Neuron (in vitro differentiated cells): ENCODE measurements at regions not wholly inside any gene's neighbourhood (a gene's known extent, or its start where the extent isn't known, plus 50 kb on each side); places are given as distances from the start of the nearest gene placed in this dataset.

Source experiments
- H2AFZ ChIP-seq: one replicate; pipeline ENCODE4 v1.6.1; 2013; ENCODE audit warnings: low read depth, mild to moderate bottlenecking, inconsistent platforms, low read length, moderate library complexity
- H3K27me3 ChIP-seq: one replicate; pipeline ENCODE4 v1.6.1; 2013; ENCODE audit warnings: low read length; ENCODE audit not compliant: insufficient read depth
- H3K36me3 ChIP-seq: one replicate; pipeline ENCODE4 v1.6.1; 2013; ENCODE audit warnings: low read length; ENCODE audit not compliant: insufficient read depth
- H3K4me1 ChIP-seq: one replicate; pipeline ENCODE4 v1.6.1; 2013; ENCODE audit warnings: low read length; ENCODE audit not compliant: insufficient read depth
- H3K4me3 ChIP-seq: 2 replicates; pipeline ENCODE4 v1.5.1; 2013; ENCODE audit warnings: mild to moderate bottlenecking, low read length, moderate library complexity
- H3K9me3 ChIP-seq: one replicate; pipeline ENCODE4 v1.6.1; 2013; ENCODE audit warnings: low read length

DNA sequence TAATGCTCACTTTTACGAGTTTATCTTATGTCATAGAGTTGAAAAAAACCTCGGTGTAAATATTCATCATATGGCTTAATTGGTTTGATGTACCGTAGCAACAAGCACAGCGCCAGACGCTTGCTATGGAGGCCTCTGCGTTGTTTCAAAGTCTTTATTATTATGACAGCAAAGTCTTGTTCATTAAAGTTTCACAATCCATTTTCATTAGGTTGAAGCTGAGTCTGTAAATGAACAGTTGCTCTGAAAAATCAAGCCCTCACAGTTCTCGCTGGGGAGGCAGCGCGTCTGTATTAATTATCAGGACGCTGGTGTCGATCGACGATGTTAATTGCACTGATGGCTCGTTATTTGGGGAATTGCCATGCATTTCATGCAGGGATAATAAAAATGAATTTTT, 185.6 kb downstream of the INSC start:
- Histone ChIP-seq H2AFZ (no peak overlapping the region), H3K4me3 (no peak overlapping the region), H3K27me3 (no peaks in the 10 kb centered on the region), H3K4me1 (no peaks in the 10 kb centered on the region), H3K9me3 (no peaks in the 10 kb centered on the region), H3K36me3 (no peaks in the 10 kb centered on the region)

DNA sequence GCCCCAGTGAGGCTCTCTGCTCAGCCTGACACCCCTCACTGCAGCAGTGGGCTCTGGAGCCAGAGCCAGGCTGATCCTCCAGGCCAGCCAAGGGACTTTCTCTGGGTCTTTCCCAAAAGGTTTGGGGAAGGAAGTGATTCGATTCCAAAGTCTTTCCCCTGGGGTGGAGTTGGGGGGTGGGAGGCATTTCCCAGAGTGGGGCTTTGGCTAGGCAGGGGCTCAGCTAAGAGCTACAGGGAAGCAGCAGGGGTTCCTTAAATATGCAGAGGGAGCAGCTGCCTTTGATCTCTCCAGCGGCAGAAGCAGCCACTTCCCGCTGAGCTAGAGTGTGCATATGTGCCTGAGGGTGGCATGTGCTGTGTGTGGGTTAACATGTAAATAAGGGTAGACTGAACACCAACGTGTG, 192.9 kb downstream of the INSC start:
- Histone ChIP-seq H3K9me3 (no peaks in the 10 kb centered on the region), H2AFZ (no peak overlapping the region), H3K36me3 (no peaks in the 10 kb centered on the region), H3K27me3 (no peaks in the 10 kb centered on the region), H3K4me3 (no peak overlapping the region), H3K4me1 (no peaks in the 10 kb centered on the region)

DNA sequence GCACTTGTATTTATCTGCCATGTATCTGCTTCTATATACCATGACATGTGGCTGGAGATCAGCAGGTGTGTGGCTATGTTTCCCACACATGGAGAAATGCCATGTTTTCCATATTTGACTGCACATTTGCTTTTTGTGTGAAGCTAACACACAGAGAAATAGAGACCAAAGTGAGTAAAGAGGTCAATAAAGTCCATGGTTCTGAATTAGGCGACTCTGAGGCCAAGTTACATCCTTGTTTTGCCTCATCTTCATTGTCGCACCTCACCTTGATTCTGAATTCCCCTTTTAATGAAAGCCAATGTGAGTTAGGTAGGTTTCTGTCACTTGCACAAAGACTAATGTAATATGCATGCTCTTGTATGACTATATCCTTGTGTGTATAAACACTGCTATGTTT, 194.1 kb downstream of the INSC start:
- Histone ChIP-seq H3K4me1 (no peaks in the 10 kb centered on the region), H3K4me3 (no peak overlapping the region), H3K9me3 (no peaks in the 10 kb centered on the region), H3K27me3 (no peaks in the 10 kb centered on the region), H3K36me3 (no peaks in the 10 kb centered on the region), H2AFZ (no peak overlapping the region)

DNA sequence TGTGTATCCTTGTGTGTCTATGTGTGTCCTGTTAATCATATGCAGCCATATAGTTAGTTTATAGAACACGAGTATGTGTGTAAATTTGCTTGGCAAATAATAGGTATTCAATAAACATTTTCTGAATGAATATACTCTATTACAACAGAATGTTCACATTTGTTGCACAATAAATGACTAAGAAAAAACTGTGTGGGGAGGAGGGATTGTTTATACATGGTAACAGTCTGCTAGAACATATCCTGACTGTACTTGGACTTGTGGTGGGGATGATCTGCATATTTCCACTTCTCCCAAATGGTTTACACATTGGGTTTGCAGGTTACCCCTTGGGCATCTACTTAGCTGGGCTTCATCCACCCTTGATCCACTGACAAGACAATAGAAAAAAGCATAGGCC, 194.6 kb downstream of the INSC start:
- H3K4me3 ChIP-seq = no peak overlapping the region
- H2AFZ ChIP-seq = no peak overlapping the region
- no peaks in the 10 kb centered on the region for H3K9me3 ChIP-seq
- no peaks in the 10 kb centered on the region for H3K4me1 ChIP-seq
- H3K27me3 ChIP-seq = no peaks in the 10 kb centered on the region
- no peaks in the 10 kb centered on the region for H3K36me3 ChIP-seq

DNA sequence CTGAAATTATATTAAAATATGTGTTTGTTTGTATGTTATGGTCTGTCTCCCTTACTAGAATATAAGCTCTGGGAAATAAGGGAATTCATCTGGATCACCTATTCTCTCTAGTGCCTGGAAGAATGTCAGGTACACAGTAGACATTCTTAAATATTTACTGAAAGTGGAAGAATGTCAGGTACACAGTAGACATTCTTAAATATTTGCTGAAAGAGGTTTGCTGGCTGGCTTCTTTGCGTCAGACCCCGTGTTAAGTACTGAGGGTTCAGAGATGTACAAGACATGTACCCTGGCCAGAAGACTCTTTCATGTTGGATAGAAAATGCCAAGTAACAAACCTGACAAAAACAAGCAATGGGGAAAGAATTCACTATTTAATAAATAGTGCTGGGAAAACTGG, 199.1 kb downstream of the INSC start:
- no peaks in the 10 kb centered on the region for H3K27me3 ChIP-seq
- H3K9me3 ChIP-seq = no peaks in the 10 kb centered on the region
- H3K4me3 ChIP-seq = no peak overlapping the region
- no peak overlapping the region for H2AFZ ChIP-seq
- no peaks in the 10 kb centered on the region for H3K4me1 ChIP-seq
- H3K36me3 ChIP-seq = no peaks in the 10 kb centered on the region

DNA sequence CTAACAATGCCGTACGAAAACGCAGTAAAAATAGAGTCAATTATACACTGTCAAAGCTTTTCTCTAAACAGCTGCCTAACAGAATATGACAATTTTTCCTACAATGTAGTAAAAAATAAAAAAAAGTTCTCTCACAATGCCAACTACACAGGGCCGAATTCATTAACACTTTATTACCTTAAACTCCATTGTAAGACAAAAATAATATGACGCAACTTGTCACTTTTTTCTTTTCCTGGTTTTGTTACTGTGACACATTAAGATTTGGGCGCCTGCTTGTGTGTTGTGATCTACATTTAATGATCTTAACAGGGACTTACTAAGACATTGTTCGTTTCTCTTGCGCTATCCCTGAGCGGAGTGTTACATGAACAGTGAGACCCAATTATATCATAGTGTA, 204.1 kb downstream of the INSC start:
- Histone ChIP-seq H3K4me1 (no peaks in the 10 kb centered on the region), H3K36me3 (no peaks in the 10 kb centered on the region), H3K9me3 (no peaks in the 10 kb centered on the region), H3K27me3 (no peaks in the 10 kb centered on the region), H2AFZ (no peak overlapping the region), H3K4me3 (no peak overlapping the region)

DNA sequence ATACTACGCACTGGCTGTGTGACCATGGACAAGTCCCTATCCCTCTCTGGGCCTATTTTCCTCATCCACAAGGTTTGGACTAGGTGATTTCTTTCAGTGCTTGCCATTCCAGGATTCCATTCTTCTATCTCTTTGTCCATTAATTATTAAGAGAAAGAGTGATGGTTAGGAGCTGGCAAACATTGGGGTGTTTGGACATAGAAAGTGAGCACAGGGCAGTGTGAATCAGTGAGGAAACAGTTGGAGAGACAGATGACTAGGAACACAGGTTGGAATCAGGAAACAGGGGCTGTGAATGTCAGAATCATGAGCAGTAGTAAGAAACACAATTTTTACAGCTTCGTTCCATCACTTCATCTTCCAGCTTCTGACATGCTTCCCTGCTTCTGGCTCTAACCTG, 211.8 kb downstream of the INSC start:
- no peak overlapping the region for H3K4me3 ChIP-seq
- H3K4me1 ChIP-seq = no peaks in the 10 kb centered on the region
- H2AFZ ChIP-seq = no peak overlapping the region
- H3K27me3 ChIP-seq = no peaks in the 10 kb centered on the region
- no peaks in the 10 kb centered on the region for H3K36me3 ChIP-seq
- no peaks in the 10 kb centered on the region for H3K9me3 ChIP-seq

DNA sequence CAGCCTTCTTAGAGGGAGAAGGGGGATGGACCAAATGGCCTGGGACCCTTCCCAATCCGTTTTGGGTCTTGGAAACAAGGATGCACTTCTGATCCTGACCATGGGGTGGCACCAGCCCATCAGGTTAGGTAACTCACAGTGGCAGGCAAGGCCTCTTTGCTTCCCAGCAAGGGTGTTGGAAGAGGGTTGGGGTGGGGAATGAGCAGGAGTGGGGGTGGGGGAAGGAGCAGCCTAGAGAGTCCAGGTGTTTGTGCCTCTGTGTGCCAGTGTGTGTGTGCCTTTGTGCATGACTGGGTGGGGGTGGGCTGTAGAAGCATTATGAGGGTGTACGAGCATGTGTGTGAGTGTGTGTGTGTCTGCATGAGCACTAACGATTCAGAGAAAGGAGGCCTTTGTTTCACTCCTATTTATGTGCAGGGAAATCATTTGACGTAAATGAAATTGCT, 213.1 kb downstream of the INSC start:
- Histone ChIP-seq H3K9me3 (no peaks in the 10 kb centered on the region), H3K36me3 (no peaks in the 10 kb centered on the region), H3K27me3 (no peaks in the 10 kb centered on the region), H3K4me3 (no peak overlapping the region), H2AFZ (no peak overlapping the region), H3K4me1 (no peaks in the 10 kb centered on the region)

DNA sequence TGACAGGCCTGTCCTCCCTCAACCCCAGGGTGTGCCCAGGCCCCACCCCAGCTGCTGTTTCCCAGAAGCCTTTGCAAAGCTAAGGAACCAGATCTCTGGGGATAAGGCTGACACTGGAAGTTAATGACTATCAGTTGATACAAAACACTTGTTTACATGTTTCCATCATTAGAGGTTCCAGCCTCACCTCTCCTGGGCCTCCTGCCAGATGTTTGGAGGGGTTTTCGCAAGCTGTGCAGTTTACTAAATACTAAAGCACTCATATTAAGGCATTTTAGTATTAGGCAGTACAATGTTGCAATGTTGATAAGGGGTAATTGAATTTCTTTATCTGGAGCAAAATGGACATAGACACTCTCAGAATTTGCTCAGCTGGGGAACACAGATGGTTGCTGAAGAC, 218.7 kb downstream of the INSC start:
- H3K4me1 ChIP-seq = no peaks in the 10 kb centered on the region
- no peaks in the 10 kb centered on the region for H3K36me3 ChIP-seq
- H2AFZ ChIP-seq = no peak overlapping the region
- H3K9me3 ChIP-seq = no peaks in the 10 kb centered on the region
- H3K4me3 ChIP-seq = no peak overlapping the region
- no peaks in the 10 kb centered on the region for H3K27me3 ChIP-seq

DNA sequence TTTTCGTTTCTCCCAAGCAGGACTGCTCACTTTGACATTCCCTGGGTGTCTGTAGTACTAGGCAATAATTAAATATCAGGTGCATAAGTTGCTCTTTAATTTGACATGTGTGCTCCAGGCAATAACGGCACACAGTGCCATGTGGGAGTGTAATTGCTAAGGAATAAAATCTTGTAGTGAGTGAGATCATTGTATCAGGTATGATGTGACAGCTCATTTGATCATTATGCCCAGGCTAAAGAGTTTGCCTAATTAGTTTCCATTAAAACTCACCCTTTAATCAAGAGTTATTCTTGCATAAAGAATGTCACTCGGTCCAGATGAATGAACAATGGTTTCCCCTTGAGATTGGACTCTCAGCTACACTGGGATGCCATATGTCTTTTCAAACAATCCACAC, 220.0 kb downstream of the INSC start:
- no peaks in the 10 kb centered on the region for H3K27me3 ChIP-seq
- H3K36me3 ChIP-seq = no peaks in the 10 kb centered on the region
- H2AFZ ChIP-seq = no peak overlapping the region
- H3K9me3 ChIP-seq = no peaks in the 10 kb centered on the region
- H3K4me1 ChIP-seq = no peaks in the 10 kb centered on the region
- H3K4me3 ChIP-seq = no peak overlapping the region

DNA sequence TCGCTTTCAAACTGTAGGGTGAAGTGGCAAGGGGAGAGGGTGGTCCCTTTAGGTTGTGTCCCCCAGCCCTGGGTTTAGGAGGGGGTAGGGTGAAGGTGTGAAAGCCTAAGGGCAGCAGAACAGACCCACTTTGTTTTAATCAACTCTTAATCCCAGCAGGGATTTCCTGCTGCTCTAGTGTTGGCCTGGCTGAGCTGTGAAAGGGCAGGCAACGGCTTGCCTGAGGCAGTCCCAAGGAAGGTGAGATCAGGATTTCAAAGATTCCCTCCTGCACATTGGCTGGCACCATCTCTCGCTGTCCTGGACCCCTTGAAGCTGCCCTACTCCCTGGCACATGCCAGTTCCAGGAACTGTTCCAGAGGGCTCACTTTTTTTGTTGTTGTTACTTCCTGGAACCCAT, 221.3 kb downstream of the INSC start:
- no peaks in the 10 kb centered on the region for H3K4me1 ChIP-seq
- H3K36me3 ChIP-seq = no peaks in the 10 kb centered on the region
- H2AFZ ChIP-seq = no peak overlapping the region
- H3K9me3 ChIP-seq = no peaks in the 10 kb centered on the region
- no peaks in the 10 kb centered on the region for H3K27me3 ChIP-seq
- H3K4me3 ChIP-seq = no peak overlapping the region

DNA sequence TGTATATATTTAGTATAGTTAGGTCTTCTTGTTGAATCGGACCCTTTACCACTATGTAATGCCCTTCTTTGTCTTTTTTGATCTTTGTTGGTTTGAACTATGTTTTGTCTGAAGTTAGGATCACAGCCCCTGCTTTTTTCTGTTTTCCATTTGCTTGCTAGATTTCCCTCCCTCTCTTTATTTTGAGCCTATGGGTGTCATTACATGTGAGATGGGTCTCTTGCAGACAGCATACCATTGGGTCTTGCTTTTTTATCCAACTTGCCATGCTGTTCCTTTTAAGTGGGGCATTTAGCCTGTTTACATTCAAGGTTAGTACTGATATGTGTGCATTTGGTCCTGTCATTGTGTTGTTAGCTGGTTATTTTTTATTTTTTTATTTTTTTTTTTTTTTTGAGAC, 224.6 kb downstream of the INSC start:
- no peaks in the 10 kb centered on the region for H3K27me3 ChIP-seq
- no peak overlapping the region for H2AFZ ChIP-seq
- no peaks in the 10 kb centered on the region for H3K4me1 ChIP-seq
- H3K4me3 ChIP-seq = no peak overlapping the region
- H3K36me3 ChIP-seq = no peaks in the 10 kb centered on the region
- no peaks in the 10 kb centered on the region for H3K9me3 ChIP-seq

DNA sequence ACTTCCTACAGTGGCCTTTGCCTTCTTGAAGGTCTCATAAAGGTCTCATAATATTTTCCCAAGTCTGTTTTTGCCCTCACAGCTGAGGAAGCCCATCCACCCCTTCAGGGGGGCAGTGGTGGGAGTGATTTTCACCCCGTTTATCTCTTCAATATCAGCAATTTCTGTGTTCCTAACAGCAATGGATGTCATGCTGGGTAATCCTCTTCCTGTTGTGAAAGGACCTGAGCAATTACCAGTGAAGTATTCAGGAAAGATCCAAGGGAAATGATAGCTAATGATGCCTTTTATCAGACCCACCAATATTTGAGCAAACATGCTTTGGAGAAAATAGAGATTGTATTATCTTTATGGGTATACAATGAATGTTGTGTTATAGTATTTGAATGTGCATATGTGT, 226.9 kb downstream of the INSC start:
- Histone ChIP-seq H2AFZ (no peak overlapping the region), H3K4me1 (no peaks in the 10 kb centered on the region), H3K9me3 (no peaks in the 10 kb centered on the region), H3K27me3 (no peaks in the 10 kb centered on the region), H3K36me3 (no peaks in the 10 kb centered on the region), H3K4me3 (no peak overlapping the region)

DNA sequence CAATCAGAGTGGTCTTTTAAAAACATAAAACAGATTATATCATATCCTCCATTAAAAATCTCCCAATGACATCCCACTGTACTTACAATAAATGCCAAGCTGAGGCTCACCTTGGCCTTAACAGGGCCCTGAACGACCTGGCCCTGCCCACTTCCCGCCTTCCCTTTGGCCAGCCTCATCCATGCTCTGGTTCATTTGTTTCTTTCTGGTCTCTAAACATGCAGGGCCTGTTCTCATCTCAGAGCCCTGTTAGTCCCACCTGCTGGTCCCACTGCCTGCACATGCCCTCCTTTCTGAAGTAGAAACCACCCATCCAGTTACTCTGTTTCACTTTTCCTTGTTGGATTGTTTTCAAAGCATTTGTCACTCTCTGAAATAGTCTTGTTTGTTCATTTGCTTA, 227.4 kb downstream of the INSC start:
- Histone ChIP-seq H2AFZ (no peak overlapping the region), H3K4me1 (no peaks in the 10 kb centered on the region), H3K36me3 (no peaks in the 10 kb centered on the region), H3K9me3 (no peaks in the 10 kb centered on the region), H3K27me3 (no peaks in the 10 kb centered on the region), H3K4me3 (no peak overlapping the region)
